WTC11 (cell line): ENCODE measurements at regions not wholly inside any gene's neighbourhood (a gene's known extent, or its start where the extent isn't known, plus 50 kb on each side); places are given as distances from the start of the nearest gene placed in this dataset.

Experiments used
- ATAC-seq: fragments of 200-7000 bp; cut with Tn5 transposase; 2 replicates; pipeline ENCODE4 v1.10.0; 2021; ENCODE audit warnings: mild to moderate bottlenecking, moderate library complexity
- CTCF ChIA-PET: fragments of 300-600 bp; sonication (Branson Sonifier 250); formaldehyde crosslinking; loops from one replicate; lab custom pipeline; 2021; ENCODE audit warnings: antibody characterized with exemption; lab: Charles Lee
- POLR2A ChIA-PET: fragments of 350-600 bp; sonication (Branson Sonifier 250); formaldehyde crosslinking; loops from one replicate; lab custom pipeline; 2021; ENCODE audit warnings: antibody characterized with exemption; lab: Charles Lee
- DNase-seq: peaks from one replicate; pipeline ENCODE4 v3.0.0; 2021; ENCODE audit warnings: low spot score
- H3K27ac Mint-ChIP-seq: 2 replicates; pipeline ENCODE4 v1.8.0; 2021; ENCODE audit warnings: mixed read lengths
- H3K27me3 Mint-ChIP-seq: 2 replicates; pipeline ENCODE4 v1.8.0; 2021; ENCODE audit warnings: low read depth, mild to moderate bottlenecking, moderate library complexity, mixed read lengths
- H3K36me3 Mint-ChIP-seq: 2 replicates; pipeline ENCODE4 v1.8.0; 2021; ENCODE audit warnings: mixed read lengths
- H3K4me1 Mint-ChIP-seq: 2 replicates; pipeline ENCODE4 v1.8.0; 2022; ENCODE audit warnings: mixed read lengths
- H3K4me3 Mint-ChIP-seq: 2 replicates; pipeline ENCODE4 v1.8.0; 2021; ENCODE audit warnings: mild to moderate bottlenecking, moderate library complexity, mixed read lengths
- H3K9me3 Mint-ChIP-seq: 2 replicates; pipeline ENCODE4 v1.8.0; 2021; ENCODE audit warnings: mixed read lengths
- ATF6 ChIP-seq: sonication (generic); formaldehyde crosslinking; IDR thresholded peaks from 2 replicates; pipeline ENCODE4 v1.8.1; 2023; ENCODE audit warnings: mild to moderate bottlenecking, missing genetic modification reagents
- CBFB ChIP-seq: sonication (generic); formaldehyde crosslinking; IDR thresholded peaks from 2 replicates; pipeline ENCODE4 v1.8.1; 2022; ENCODE audit warnings: mild to moderate bottlenecking, low read depth, missing genetic modification reagents
- E2F4 ChIP-seq: sonication (generic); formaldehyde crosslinking; IDR thresholded peaks from 2 replicates; pipeline ENCODE4 v1.8.1; 2022; ENCODE audit warnings: low read depth, mild to moderate bottlenecking, moderate library complexity, missing genetic modification reagents, borderline replicate concordance
- FOXK1 ChIP-seq: sonication (generic); formaldehyde crosslinking; IDR thresholded peaks from 2 replicates; pipeline ENCODE4 v1.8.0; 2022; ENCODE audit warnings: mild to moderate bottlenecking, moderate library complexity, missing genetic modification reagents
- MLX ChIP-seq: sonication (generic); formaldehyde crosslinking; IDR thresholded peaks from 2 replicates; pipeline ENCODE4 v1.8.1; 2023; ENCODE audit warnings: mild to moderate bottlenecking, missing genetic modification reagents, moderate library complexity
- MYBL2 ChIP-seq: sonication (generic); formaldehyde crosslinking; IDR thresholded peaks from 2 replicates; pipeline ENCODE4 v1.8.1; 2023; ENCODE audit warnings: mild to moderate bottlenecking, moderate library complexity, missing genetic modification reagents
- PRDM15 ChIP-seq: sonication (generic); formaldehyde crosslinking; IDR thresholded peaks from 2 replicates; pipeline ENCODE4 v1.8.0; 2022; ENCODE audit warnings: missing genetic modification reagents
- PREB ChIP-seq: sonication (generic); formaldehyde crosslinking; IDR thresholded peaks from 2 replicates; pipeline ENCODE4 v1.8.1; 2022; ENCODE audit warnings: mild to moderate bottlenecking, missing genetic modification reagents, moderate library complexity, borderline replicate concordance
- PRRX2 ChIP-seq: fragments of 250-450 bp; sonication (Bioruptor Pico); IDR thresholded peaks from 2 replicates; pipeline ENCODE4 v1.8.0; 2021; ENCODE audit warnings: mild to moderate bottlenecking
- ZBTB43 ChIP-seq: sonication (generic); formaldehyde crosslinking; IDR thresholded peaks from 2 replicates; pipeline ENCODE4 v1.8.1; 2023; ENCODE audit warnings: mild to moderate bottlenecking, missing genetic modification reagents
- ZNF671 ChIP-seq: fragments of 250-450 bp; sonication (Bioruptor Pico); IDR thresholded peaks from 2 replicates; pipeline ENCODE4 v1.8.0; 2021; ENCODE audit warnings: mild to moderate bottlenecking

GRCh38 chr9:107970726-107971125 is 481.2 kb upstream of the KLF4 start (continued):
- TF ChIP-seq ATF6 (CRISPR knock-in tag) (no peak), PREB (CRISPR knock-in tag) (no peak)

GRCh38 chr9:107969727-107970126 is 480.2 kb upstream of the KLF4 start:
- Mint-ChIP-seq H3K27me3 (no peaks in the 10 kb centered on the region), H3K36me3 (no peaks in the 10 kb centered on the region), H3K9me3 (peaks cover 10% of the 10 kb centered on the region), H3K27ac (no peak overlapping the region), H3K4me3 (no peak overlapping the region), H3K4me1 (peaks cover 13% of the 10 kb centered on the region)
- CTCF ChIA-PET: no interaction called here
- no peak for ATAC-seq
- no peak for DNase-seq
- no peak for TF ChIP-seq CBFB (CRISPR knock-in tag)
- no peak for TF ChIP-seq MLX (CRISPR knock-in tag)
- TF ChIP-seq E2F4 (CRISPR knock-in tag): no peak
- POLR2A ChIA-PET: no interaction called here

GRCh38 chr9:107969141-107969540 is 479.6 kb upstream of the KLF4 start:
- Mint-ChIP-seq H3K9me3 (peaks cover 5% of the 10 kb centered on the region), H3K4me1 (peaks cover 13% of the 10 kb centered on the region), H3K27ac (no peak overlapping the region), H3K36me3 (no peaks in the 10 kb centered on the region), H3K27me3 (no peaks in the 10 kb centered on the region), H3K4me3 (no peak overlapping the region)
- ChIA-PET POLR2A (no interaction called here), CTCF (no interaction called here)
- DNase-seq (no peak), ATAC-seq (no peak)
- TF ChIP-seq FOXK1 (CRISPR knock-in tag): no peak
- no peak for TF ChIP-seq PRRX2 (CRISPR knock-in tag)
- TF ChIP-seq ZBTB43 (CRISPR knock-in tag): no peak

GRCh38 chr9:107963246-107963645 is 473.7 kb upstream of the KLF4 start:
- CTCF ChIA-PET: no interaction called here

GRCh38 chr9:107960916-107961315 is 471.3 kb upstream of the KLF4 start:
- CTCF ChIA-PET: interaction anchor here (0.5 kb wide), 1 partner anchor 134 kb away, joined by 4 read pairs; no protein-coding TSS in a partner anchor
- TF ChIP-seq MYBL2 (CRISPR knock-in tag): no peak
- TF ChIP-seq PRDM15 (CRISPR knock-in tag): no peak
- no peak for TF ChIP-seq E2F4 (CRISPR knock-in tag)
- TF ChIP-seq, all 79 proteins: peak for 0
- peaks cover 12% of the 10 kb centered on the region for H3K4me1 Mint-ChIP-seq
- no peaks in the 10 kb centered on the region for H3K9me3 Mint-ChIP-seq
- H3K27me3 Mint-ChIP-seq: no peaks in the 10 kb centered on the region
- no peak overlapping the region for H3K27ac Mint-ChIP-seq
- no peaks in the 10 kb centered on the region for H3K36me3 Mint-ChIP-seq
- POLR2A ChIA-PET: no interaction called here
- DNase-seq (no peak), ATAC-seq (no peak)
- no peak overlapping the region for H3K4me3 Mint-ChIP-seq

More at GRCh38 chr9:107963246-107963645, 473.7 kb upstream of the KLF4 start:
- peaks cover 16% of the 10 kb centered on the region for H3K4me1 Mint-ChIP-seq
- DNase-seq: no peak
- POLR2A ChIA-PET: no interaction called here
- H3K27me3 Mint-ChIP-seq: no peaks in the 10 kb centered on the region
- H3K36me3 Mint-ChIP-seq: no peaks in the 10 kb centered on the region
- TF ChIP-seq ZNF671 (CRISPR knock-in tag): no peak
- H3K9me3 Mint-ChIP-seq: peaks cover 4% of the 10 kb centered on the region; the same call in 1 of the 2 replicates
- no peak overlapping the region for H3K27ac Mint-ChIP-seq
- no peak overlapping the region for H3K4me3 Mint-ChIP-seq
- ATAC-seq: no peak
